ENCODE measurements at regions not wholly inside any gene's neighbourhood (a gene's known extent, or its start where the extent isn't known, plus 50 kb on each side); places are given as distances from the start of the nearest gene placed in this dataset.
A peak's percentile ranks its signal among the peaks of the same experiment; 100 is the strongest.
"Not testable (repeated sequence)": the region's sequence is repeated elsewhere in the genome, so short reads cannot be mapped to it uniquely, and the experiment has no call there.

DNA sequence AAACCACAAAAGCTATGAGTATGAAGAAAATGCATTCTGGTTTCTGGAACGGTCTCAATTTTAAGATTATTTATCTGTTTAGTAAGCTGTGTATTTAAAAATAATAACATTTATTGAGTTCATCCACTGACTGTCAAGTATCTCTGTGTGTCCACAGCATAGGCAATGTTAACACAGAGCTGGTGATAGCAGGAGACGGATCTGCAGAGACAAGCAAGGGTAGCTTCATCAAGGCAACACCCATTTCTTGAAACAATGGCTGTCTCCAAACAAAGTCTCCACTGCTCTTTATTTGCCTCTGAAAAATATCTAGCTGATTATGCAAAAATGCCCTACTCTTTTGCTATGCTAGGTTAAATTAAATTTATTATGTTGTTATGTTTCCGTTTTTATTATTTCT, 818.3 kb downstream of the TTLL7 start:
- H3K9me3 ChIP-seq (ENCODE audit: control insufficient read depth in 2 of 3, insufficient read depth in 1 of 3, low read length in 3 of 3); DNase-seq; H3K27ac ChIP-seq (ENCODE audit: low read depth in 2 of 2, low read length in 2 of 2); H3K27me3 ChIP-seq (ENCODE audit: control insufficient read depth, insufficient read depth, low read length); FAIRE-seq; H3K4me3 ChIP-seq (ENCODE audit: low read length in 3 of 3); H3K36me3 ChIP-seq (ENCODE audit: control insufficient read depth in 2 of 3, insufficient read depth in 3 of 3, low read length in 3 of 3); intact Hi-C loops (cut with DNase I); H3K9ac ChIP-seq (ENCODE audit: low read length in 3 of 3); H3K4me1 ChIP-seq (ENCODE audit: control insufficient read depth in 2 of 3, insufficient read depth in 2 of 3, low read depth in 1 of 3, low read length in 3 of 3): not testable (repeated sequence)

DNA sequence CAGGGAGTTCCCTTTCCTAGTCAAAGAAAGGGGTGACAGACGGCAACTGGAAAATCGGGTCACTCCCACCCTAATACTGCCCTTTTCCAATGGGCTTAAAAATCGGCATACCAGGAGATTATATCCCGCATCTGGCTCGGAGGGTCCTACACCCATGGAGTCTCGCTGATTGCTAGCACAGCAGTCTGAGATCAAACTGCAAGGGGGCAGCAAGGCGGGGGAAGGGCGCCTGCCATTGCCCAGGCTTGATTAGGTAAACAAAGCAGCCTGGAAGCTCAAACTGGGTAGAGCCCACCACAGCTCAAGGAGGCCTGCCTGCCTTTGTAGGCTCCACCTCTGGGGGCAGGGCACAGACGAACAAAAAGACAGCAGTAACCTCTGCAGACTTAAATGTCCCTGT, 831.3 kb downstream of the TTLL7 start:
- H3K36me3 ChIP-seq (ENCODE audit: control insufficient read depth in 2 of 3, insufficient read depth in 3 of 3, low read length in 3 of 3); FAIRE-seq; intact Hi-C loops (cut with DNase I); H3K27ac ChIP-seq (ENCODE audit: low read depth in 2 of 2, low read length in 2 of 2); H3K4me1 ChIP-seq (ENCODE audit: control insufficient read depth in 2 of 3, insufficient read depth in 2 of 3, low read depth in 1 of 3, low read length in 3 of 3); H3K9me3 ChIP-seq (ENCODE audit: control insufficient read depth in 2 of 3, insufficient read depth in 1 of 3, low read length in 3 of 3); H3K9ac ChIP-seq (ENCODE audit: low read length in 3 of 3); DNase-seq; H3K4me3 ChIP-seq (ENCODE audit: low read length in 3 of 3); H3K27me3 ChIP-seq (ENCODE audit: control insufficient read depth, insufficient read depth, low read length): not testable (repeated sequence)

DNA sequence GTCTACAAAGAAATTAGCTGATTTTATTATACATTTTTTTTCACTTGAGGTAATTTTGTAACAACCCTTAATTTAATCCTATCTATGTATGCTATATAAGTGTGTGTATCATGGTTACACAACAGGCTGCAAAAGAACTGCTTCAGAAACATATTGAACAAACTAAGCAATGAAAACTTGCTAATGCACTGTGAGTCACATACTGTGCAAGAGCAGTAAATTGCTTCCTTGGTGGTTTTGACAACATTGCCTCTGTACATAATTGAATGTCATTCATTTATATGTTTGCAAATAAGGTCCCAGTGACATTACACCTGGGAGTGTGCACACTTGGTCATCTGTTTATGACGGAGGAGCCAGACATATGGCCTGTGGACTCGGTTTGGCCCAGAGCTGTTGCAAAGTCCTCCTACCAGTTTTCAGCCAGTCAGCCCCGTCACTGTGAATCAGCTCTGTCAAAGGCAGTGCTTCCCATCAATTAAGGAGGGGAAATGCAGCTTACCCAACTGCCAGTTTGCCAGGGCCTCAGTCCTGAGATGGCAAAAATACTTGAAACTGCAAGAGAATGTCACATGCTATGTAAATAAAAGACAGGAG, 835.0 kb downstream of the TTLL7 start:
- H3K9ac ChIP-seq (ENCODE audit: low read length in 3 of 3); DNase-seq; H3K27me3 ChIP-seq (ENCODE audit: control insufficient read depth, insufficient read depth, low read length); H3K4me1 ChIP-seq (ENCODE audit: control insufficient read depth in 2 of 3, insufficient read depth in 2 of 3, low read depth in 1 of 3, low read length in 3 of 3); H3K27ac ChIP-seq (ENCODE audit: low read depth in 2 of 2, low read length in 2 of 2); intact Hi-C loops (cut with DNase I); H3K9me3 ChIP-seq (ENCODE audit: control insufficient read depth in 2 of 3, insufficient read depth in 1 of 3, low read length in 3 of 3); FAIRE-seq; H3K4me3 ChIP-seq (ENCODE audit: low read length in 3 of 3); H3K36me3 ChIP-seq (ENCODE audit: control insufficient read depth in 2 of 3, insufficient read depth in 3 of 3, low read length in 3 of 3): not testable (repeated sequence)

DNA sequence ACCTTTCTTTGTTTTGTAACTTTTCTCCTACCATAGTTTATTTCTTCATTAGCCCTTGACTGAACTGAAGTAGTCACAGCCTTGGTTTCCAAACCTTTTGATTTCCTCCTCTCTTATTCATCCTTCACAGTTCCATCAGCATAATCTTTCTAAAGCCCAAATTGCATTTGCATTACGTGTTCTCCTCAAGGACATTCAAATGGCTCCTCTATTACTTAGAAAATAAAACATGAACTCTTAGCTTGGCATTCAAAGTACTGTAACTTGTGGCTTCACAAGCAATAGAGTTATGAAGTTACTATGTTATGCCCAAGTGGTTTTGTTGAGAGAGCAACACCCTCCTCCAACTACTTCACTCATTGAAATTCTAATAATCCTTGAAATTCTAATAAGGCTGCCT, 840.0 kb downstream of the TTLL7 start:
- intact Hi-C loops (cut with DNase I); FAIRE-seq; DNase-seq: not testable (repeated sequence)

GRCh38 chr1:83154306-83154705, 844.6 kb downstream of the TTLL7 start:
- H3K4me1 ChIP-seq (ENCODE audit: control insufficient read depth in 2 of 3, insufficient read depth in 2 of 3, low read depth in 1 of 3, low read length in 3 of 3); FAIRE-seq; H3K9ac ChIP-seq (ENCODE audit: low read length in 3 of 3); H3K27me3 ChIP-seq (ENCODE audit: control insufficient read depth, insufficient read depth, low read length); intact Hi-C loops (cut with DNase I); H3K4me3 ChIP-seq (ENCODE audit: low read length in 3 of 3); H3K27ac ChIP-seq (ENCODE audit: low read depth in 2 of 2, low read length in 2 of 2); H3K9me3 ChIP-seq (ENCODE audit: control insufficient read depth in 2 of 3, insufficient read depth in 1 of 3, low read length in 3 of 3); DNase-seq; H3K36me3 ChIP-seq (ENCODE audit: control insufficient read depth in 2 of 3, insufficient read depth in 3 of 3, low read length in 3 of 3): not testable (repeated sequence)

More for the DNA sequence above, 840.0 kb downstream of the TTLL7 start:
- H3K4me1 ChIP-seq (ENCODE audit: control insufficient read depth in 2 of 3, insufficient read depth in 2 of 3, low read depth in 1 of 3, low read length in 3 of 3); H3K27me3 ChIP-seq (ENCODE audit: control insufficient read depth, insufficient read depth, low read length); H3K4me3 ChIP-seq (ENCODE audit: low read length in 3 of 3); H3K27ac ChIP-seq (ENCODE audit: low read depth in 2 of 2, low read length in 2 of 2); H3K36me3 ChIP-seq (ENCODE audit: control insufficient read depth in 2 of 3, insufficient read depth in 3 of 3, low read length in 3 of 3); H3K9me3 ChIP-seq (ENCODE audit: control insufficient read depth in 2 of 3, insufficient read depth in 1 of 3, low read length in 3 of 3); H3K9ac ChIP-seq (ENCODE audit: low read length in 3 of 3): not testable (repeated sequence)

DNA sequence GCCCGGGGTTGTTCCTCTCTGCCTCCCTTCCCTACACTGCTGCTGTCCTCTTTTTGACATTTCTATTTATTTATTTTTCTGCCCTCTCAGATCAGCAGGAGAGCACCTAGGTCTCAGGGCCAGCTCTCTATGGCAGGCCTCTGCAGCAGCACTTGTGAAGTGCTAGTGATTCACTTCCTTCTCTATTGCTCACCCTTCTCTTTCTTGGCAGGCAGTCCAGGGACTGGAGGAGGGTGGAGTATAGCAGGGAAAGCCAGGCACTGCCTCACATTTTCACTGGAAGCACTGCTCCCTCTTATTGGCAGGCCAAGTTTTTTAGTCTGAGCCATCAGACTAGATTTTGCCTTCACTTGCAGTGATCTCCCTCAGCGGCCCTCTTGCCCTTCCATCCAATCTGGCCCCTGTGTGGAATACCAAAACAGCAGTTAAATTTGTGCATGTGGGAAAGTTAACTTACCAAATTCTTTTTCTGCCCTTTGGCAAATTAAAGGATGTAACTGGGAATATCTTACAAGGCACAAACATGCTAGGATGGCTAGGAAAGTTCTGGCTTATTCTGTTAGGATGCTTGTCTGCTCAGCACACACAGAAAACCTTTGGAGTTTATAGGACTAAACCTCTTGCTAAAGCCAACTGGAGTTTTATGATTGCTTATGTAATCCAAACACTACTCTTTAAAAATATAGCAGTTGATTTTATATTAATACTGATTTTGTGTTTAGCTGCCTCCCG, 847.6 kb downstream of the TTLL7 start:
- H3K27me3 ChIP-seq (ENCODE audit: control insufficient read depth, insufficient read depth, low read length); H3K27ac ChIP-seq (ENCODE audit: low read depth in 2 of 2, low read length in 2 of 2); intact Hi-C loops (cut with DNase I); FAIRE-seq; H3K9me3 ChIP-seq (ENCODE audit: control insufficient read depth in 2 of 3, insufficient read depth in 1 of 3, low read length in 3 of 3); H3K9ac ChIP-seq (ENCODE audit: low read length in 3 of 3); H3K36me3 ChIP-seq (ENCODE audit: control insufficient read depth in 2 of 3, insufficient read depth in 3 of 3, low read length in 3 of 3); H3K4me3 ChIP-seq (ENCODE audit: low read length in 3 of 3); H3K4me1 ChIP-seq (ENCODE audit: control insufficient read depth in 2 of 3, insufficient read depth in 2 of 3, low read depth in 1 of 3, low read length in 3 of 3): not testable (repeated sequence)
- DNase-seq = peak in 1 of 5 donors; percentile 25

- DNase-seq; H3K9me3 ChIP-seq (ENCODE audit: control insufficient read depth in 2 of 3, insufficient read depth in 1 of 3, low read length in 3 of 3); H3K4me1 ChIP-seq (ENCODE audit: control insufficient read depth in 2 of 3, insufficient read depth in 2 of 3, low read depth in 1 of 3, low read length in 3 of 3); H3K27ac ChIP-seq (ENCODE audit: low read depth in 2 of 2, low read length in 2 of 2); FAIRE-seq; H3K4me3 ChIP-seq (ENCODE audit: low read length in 3 of 3); H3K36me3 ChIP-seq (ENCODE audit: control insufficient read depth in 2 of 3, insufficient read depth in 3 of 3, low read length in 3 of 3); H3K27me3 ChIP-seq (ENCODE audit: control insufficient read depth, insufficient read depth, low read length); H3K9ac ChIP-seq (ENCODE audit: low read length in 3 of 3); intact Hi-C loops (cut with DNase I): not testable (repeated sequence)
These were observed 848.5 kb downstream of the TTLL7 start for GRCh38 chr1:83150479-83150878.

DNA sequence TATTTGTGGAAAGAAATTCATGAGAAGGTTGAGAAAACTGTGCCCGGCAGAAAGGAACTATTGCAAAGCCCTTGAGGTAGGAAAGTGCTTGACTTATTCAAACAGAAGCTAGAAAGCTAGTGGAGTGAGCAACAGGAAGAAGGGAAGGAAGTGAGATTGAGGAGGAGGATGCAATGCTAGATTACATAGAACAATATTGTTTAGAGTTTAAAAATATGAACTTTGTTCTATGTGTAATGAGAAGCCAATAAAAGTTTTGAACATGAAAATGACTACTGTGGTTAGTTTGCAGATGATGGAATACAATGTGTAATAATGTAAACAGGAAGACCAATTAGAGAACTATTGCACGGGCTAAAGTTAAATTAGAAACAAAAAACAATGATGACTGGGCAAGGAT, 853.1 kb downstream of the TTLL7 start:
- DNase-seq; H3K36me3 ChIP-seq (ENCODE audit: control insufficient read depth in 2 of 3, insufficient read depth in 3 of 3, low read length in 3 of 3); H3K4me3 ChIP-seq (ENCODE audit: low read length in 3 of 3); H3K27ac ChIP-seq (ENCODE audit: low read depth in 2 of 2, low read length in 2 of 2); H3K27me3 ChIP-seq (ENCODE audit: control insufficient read depth, insufficient read depth, low read length); H3K9ac ChIP-seq (ENCODE audit: low read length in 3 of 3); intact Hi-C loops (cut with DNase I); H3K4me1 ChIP-seq (ENCODE audit: control insufficient read depth in 2 of 3, insufficient read depth in 2 of 3, low read depth in 1 of 3, low read length in 3 of 3); H3K9me3 ChIP-seq (ENCODE audit: control insufficient read depth in 2 of 3, insufficient read depth in 1 of 3, low read length in 3 of 3): not testable (repeated sequence)
- FAIRE-seq = peak; percentile 19
